Adipocyte (in vitro differentiated cells): ENCODE measurements at regions not wholly inside any gene's neighbourhood (a gene's known extent, or its start where the extent isn't known, plus 50 kb on each side); places are given as distances from the start of the nearest gene placed in this dataset.

Source experiments
- DNase-seq: peaks from one replicate; pipeline ENCODE4 v3.0.0-alpha.2; 2015; ENCODE audit warnings: low read depth
- H3K27me3 ChIP-seq: replicated peaks from 2 replicates; pipeline ENCODE4 v1.7.0; 2013; ENCODE audit warnings: mild to moderate bottlenecking, low read length, moderate library complexity; ENCODE audit not compliant: control insufficient read depth, insufficient read depth
- H3K36me3 ChIP-seq: 2 replicates; pipeline ENCODE4 v1.7.0; 2013; ENCODE audit warnings: low read length, mild to moderate bottlenecking, moderate library complexity; ENCODE audit not compliant: control insufficient read depth, insufficient read depth, severe bottlenecking
- H3K4me1 ChIP-seq: 2 replicates; pipeline ENCODE4 v1.7.0; 2013; ENCODE audit warnings: mild to moderate bottlenecking, low read length, moderate library complexity; ENCODE audit not compliant: control insufficient read depth, insufficient read depth
- H3K4me3 ChIP-seq: 2 replicates; pipeline ENCODE4 v1.7.0; 2013; ENCODE audit warnings: mild to moderate bottlenecking, low read length, moderate library complexity
- H3K9ac ChIP-seq: 2 replicates; pipeline ENCODE4 v1.7.0; 2013; ENCODE audit warnings: mild to moderate bottlenecking, low read length, moderate library complexity
- H3K9me3 ChIP-seq: 2 replicates; pipeline ENCODE4 v1.7.0; 2013; ENCODE audit warnings: mild to moderate bottlenecking, low read length, moderate library complexity; ENCODE audit not compliant: control insufficient read depth

DNA sequence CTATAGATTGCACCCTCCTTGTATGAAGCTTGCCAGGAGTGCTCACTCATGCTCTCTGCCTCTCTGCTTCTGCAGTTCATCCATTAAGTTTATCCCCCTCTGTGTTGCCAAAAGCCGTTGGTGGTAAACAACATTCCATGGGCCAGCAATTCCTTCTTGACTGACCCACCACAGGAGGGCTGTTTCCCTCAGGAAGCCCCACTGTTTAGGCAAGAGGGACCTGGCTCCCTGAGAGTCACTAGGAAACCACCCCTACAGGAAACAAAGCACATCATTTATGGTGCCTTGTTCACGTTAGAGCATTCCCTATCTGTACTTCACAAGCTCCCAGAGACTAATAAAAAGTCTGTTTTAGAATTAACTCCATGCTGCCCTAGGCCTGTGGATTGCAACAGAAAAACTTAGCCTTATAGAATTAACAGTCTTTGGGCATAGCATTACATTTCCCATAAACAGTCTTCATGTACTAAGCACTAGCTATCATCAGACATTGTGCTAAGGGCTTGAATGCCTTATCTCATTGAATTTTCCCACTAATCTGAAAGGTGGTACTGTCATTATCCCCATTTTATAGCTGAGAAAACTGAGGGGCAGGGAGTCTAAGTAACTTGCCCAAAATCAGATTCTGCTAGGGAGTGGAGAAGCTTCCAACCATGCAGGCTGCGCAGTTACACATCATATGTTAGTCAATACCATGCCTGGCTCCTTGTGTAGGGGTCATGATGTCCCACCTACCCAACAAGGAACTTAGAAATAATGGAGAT, 149.9 kb downstream of the SHQ1 start:
- Histone ChIP-seq H3K9me3 (no peaks in the 10 kb centered on the region), H3K36me3 (no peaks in the 10 kb centered on the region), H3K4me1 (no peaks in the 10 kb centered on the region), H3K4me3 (no peak overlapping the region), H3K9ac (no peak overlapping the region), H3K27me3 (peaks cover 46% of the 10 kb centered on the region)
- no peak for DNase-seq

DNA sequence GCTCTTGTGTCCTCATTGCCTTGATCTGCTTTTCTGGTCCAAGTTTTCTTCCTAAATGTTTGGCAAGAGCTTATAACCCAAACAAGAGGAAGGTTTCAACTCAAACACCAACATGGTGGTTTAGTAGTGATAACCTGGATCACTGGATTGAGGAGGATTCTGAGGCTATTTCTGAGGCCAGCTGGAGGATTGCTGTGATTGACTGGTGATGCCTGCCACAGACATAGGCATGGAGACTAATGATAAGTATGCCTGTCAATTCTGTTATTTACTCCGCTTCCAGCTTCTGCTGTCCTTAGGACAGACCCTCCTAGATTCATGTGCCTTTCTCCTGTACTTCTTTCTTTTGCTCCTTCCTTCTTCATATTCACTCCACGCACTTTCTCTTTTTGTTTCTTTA, 150.5 kb downstream of the SHQ1 start:
- Histone ChIP-seq H3K9me3 (no peaks in the 10 kb centered on the region), H3K36me3 (no peaks in the 10 kb centered on the region), H3K9ac (no peak overlapping the region), H3K4me1 (no peaks in the 10 kb centered on the region), H3K27me3 (peaks cover 46% of the 10 kb centered on the region), H3K4me3 (no peak overlapping the region)
- no peak for DNase-seq

DNA sequence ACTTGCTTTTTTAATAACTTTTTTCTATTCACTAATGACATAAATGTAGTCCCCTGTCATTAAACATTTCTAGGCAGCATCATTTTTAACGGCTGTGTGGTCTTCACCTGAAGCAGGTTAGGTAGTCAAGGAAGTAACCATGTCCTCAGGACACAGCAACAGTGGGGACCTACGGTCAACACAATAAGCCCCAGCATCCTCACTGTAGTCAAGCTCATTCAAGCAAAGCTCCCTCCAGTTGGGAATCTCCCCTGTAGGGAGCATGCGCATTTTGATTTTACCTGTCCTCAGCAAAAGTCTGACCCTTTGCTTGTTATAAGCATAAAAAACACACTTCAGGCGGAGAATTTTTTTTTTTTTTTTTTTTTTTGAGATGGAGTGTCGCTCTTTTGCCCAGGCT, 151.4 kb downstream of the SHQ1 start:
- Histone ChIP-seq H3K4me1 (no peaks in the 10 kb centered on the region), H3K4me3 (no peak overlapping the region), H3K9me3 (no peaks in the 10 kb centered on the region), H3K9ac (no peak overlapping the region), H3K27me3 (peaks cover 46% of the 10 kb centered on the region), H3K36me3 (no peaks in the 10 kb centered on the region)
- no peak for DNase-seq

DNA sequence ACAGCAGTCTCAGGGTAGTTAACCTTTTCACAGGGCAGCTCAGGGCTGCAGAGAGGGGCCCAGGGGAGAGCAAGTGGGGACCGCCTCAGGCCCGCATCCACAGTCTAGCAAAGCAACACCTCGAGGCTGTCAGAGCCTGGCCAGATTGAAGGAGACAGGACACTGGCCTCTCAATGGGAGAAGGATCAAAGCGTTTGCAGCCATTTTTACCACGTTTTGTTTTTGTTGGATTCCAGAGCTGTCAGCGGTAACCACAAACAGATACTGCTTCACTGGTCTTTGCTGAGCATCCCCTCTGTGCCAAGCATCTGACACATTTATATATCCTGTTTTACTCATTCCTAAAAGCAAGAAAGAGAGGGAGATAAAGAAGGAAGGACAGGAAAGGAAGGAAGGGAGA, 153.8 kb downstream of the SHQ1 start:
- Histone ChIP-seq H3K4me3 (no peak overlapping the region), H3K27me3 (peaks cover 38% of the 10 kb centered on the region), H3K36me3 (no peaks in the 10 kb centered on the region), H3K9me3 (no peaks in the 10 kb centered on the region), H3K9ac (no peak overlapping the region), H3K4me1 (no peaks in the 10 kb centered on the region)
- no peak for DNase-seq

DNA sequence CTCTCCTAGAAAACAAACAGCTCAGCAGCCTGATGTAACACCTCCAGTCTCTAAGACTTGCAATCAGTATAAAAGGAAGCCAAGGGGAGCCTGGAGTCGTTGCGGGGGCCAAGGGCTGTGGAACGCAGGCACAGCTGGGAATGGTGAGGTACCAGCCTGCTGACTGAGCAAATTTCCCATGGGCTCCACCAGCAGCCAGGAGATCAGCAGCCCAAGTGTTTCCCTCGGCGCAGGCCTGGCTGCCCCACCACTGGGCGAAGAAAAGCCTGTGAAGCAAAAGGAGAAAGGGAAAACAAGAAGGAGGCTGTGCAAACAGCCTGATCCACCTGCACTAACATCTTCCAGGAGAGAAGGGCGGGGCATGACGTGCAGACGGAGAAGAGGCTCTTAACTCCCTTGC, 155.3 kb downstream of the SHQ1 start:
- no peak for DNase-seq
- H3K4me1 ChIP-seq: no peaks in the 10 kb centered on the region
- no peaks in the 10 kb centered on the region for H3K36me3 ChIP-seq
- no peak overlapping the region for H3K9ac ChIP-seq
- no peaks in the 10 kb centered on the region for H3K9me3 ChIP-seq
- no peak overlapping the region for H3K4me3 ChIP-seq
- peaks cover 25% of the 10 kb centered on the region for H3K27me3 ChIP-seq

DNA sequence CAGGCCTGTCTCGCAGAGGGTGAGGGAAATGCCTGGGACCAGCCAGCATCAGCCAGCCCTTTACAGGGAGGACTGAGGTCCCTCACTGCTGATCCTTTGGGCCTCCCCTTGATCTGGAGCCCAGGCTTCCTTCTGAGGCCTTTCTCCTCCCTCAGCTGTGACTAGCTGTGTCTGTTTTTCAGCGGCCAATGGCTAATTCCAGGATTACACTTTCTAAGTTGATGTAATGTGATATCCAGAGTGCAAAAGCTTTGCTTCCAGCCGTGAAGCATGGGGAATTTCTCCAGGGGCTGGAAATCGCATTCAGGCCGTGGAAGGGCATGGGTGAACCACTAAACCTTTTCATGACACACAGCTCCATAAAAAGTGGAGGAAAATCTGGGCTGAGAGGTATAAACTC, 157.6 kb downstream of the SHQ1 start:
- Histone ChIP-seq H3K4me3 (no peak overlapping the region), H3K27me3 (peaks cover 16% of the 10 kb centered on the region), H3K4me1 (no peaks in the 10 kb centered on the region), H3K9ac (no peak overlapping the region), H3K36me3 (no peaks in the 10 kb centered on the region), H3K9me3 (no peaks in the 10 kb centered on the region)
- DNase-seq: peak; percentile 55

DNA sequence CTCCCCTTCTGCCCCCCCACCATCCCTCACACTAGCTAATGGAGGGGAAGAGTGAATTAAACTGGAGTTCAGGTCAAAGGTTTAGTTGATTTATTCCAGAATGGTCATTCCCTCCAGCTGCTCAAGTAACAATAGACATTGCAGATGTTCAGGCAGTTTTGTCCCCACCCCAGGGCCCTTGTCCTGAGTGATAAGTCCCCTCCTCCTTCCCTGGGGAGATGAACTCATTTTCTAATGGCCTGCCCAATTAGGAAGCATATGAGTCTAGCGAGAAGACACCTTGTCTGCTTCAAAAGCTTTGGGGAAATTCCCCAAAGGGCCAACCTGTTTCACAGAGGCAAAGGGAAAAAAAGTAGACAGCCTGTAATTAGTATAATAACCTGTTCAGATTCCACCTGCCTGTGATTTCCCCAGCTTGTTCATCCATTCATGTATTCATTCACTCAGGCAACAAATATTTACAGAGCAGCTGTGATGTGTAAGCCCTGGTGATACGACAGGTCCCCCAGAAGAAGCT, 165.3 kb downstream of the SHQ1 start:
- no peak for DNase-seq
- H3K27me3 ChIP-seq: peaks cover 42% of the 10 kb centered on the region

DNA sequence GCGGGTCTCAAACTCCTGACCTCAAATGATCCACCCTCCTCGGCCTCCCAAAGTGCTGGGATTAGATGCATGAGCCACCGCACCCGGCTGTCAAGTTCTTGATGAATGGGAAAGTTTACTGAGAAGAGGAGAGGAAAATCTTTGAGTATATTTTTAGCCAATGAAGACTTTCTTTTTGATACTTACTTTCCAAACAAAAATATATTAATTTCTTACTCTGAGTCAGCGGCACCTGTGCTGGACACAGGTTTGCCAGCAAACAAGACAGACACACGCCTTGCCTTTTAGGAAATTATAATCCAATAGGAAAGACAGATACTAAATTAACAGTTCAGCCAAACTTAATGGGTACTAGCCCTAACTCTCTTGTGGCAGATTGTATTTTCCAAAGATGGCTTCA, 166.6 kb downstream of the SHQ1 start:
- Histone ChIP-seq H3K27me3 (peaks cover 47% of the 10 kb centered on the region), H3K4me1 (no peaks in the 10 kb centered on the region), H3K36me3 (no peaks in the 10 kb centered on the region), H3K9ac (no peak overlapping the region), H3K9me3 (peaks cover 41% of the 10 kb centered on the region), H3K4me3 (no peak overlapping the region)
- DNase-seq: no peak

More for the DNA sequence above, 165.3 kb downstream of the SHQ1 start:
- no peaks in the 10 kb centered on the region for H3K4me1 ChIP-seq
- H3K9ac ChIP-seq: no peak overlapping the region
- no peaks in the 10 kb centered on the region for H3K36me3 ChIP-seq
- H3K4me3 ChIP-seq: no peak overlapping the region
- H3K9me3 ChIP-seq: peaks cover 27% of the 10 kb centered on the region

DNA sequence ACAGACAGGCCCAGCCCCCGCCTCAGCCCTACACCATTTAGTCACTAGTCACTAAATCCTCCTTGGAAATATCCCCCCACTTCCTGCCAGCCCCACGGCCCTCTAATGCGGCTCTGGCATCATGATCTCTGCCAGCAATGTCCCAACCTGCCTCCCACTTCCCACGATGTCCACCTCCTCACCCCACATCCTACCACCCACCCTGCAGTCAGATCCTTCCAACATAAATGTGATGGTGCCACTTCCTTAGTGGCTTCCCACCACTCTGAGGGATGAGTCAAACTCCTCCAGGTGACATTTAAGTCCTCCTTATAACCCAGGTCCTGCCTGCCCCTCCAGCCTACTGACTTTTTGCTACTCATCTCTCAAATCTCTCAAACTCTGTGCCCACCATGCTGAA, 167.5 kb downstream of the SHQ1 start:
- H3K9ac ChIP-seq: no peak overlapping the region
- DNase-seq: no peak
- H3K9me3 ChIP-seq: peaks cover 49% of the 10 kb centered on the region

DNA sequence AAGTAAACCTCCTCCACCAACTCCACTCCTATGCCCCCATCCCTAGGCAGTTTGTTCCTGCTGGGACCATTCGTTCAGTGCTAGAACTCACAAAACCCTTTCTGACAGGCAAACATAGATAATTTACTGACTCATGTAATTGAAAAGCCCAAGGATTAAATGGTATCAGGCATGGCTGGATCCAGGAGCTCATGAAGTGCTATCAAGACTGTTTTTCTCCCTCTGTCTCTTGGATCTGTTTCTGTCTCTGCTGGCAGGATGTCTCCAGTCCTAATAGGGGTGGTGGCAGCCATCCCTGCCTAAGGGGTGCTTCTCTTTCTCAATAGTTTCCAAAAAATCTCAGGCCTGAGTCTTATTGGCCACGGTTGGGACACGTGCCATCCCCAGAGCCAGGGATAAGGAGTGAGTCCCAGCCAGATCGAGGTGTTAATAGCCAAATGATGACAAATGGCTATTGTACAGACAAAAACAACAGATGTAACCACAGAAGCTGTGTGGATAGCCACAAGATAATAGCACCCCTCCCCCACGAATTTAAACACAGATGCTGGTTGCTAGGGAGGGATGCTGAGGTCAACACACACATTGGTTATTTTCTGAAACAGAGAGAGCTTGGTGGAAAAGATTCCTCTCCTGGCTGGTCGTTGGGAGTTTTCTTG, 168.6 kb downstream of the SHQ1 start:
- Histone ChIP-seq H3K27me3 (peaks cover 32% of the 10 kb centered on the region), H3K9me3 (peaks cover 55% of the 10 kb centered on the region), H3K4me1 (no peaks in the 10 kb centered on the region), H3K36me3 (no peaks in the 10 kb centered on the region), H3K9ac (no peak overlapping the region), H3K4me3 (no peak overlapping the region)
- no peak for DNase-seq

More for the DNA sequence above, 167.5 kb downstream of the SHQ1 start:
- no peaks in the 10 kb centered on the region for H3K36me3 ChIP-seq
- peaks cover 43% of the 10 kb centered on the region for H3K27me3 ChIP-seq
- no peak overlapping the region for H3K4me3 ChIP-seq
- no peaks in the 10 kb centered on the region for H3K4me1 ChIP-seq

DNA sequence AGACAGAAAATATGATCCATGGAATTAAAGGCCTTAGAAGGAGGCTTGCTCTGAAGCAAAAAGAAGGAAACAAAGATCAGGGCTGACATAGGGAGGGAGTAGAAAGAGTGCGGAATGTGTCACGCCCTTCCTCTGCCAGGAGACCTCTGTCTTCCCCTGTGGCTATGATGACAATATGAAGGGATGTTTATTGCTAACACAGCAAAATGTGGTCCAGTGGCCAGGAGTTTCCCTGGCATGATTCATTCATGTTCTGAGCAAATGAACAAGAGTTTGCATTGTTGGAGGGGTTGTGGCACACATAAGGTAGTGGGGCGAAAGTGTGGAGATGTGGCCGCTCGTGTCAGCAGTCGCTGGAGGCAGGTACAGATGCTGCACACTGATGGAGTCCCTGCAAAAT, 169.4 kb downstream of the SHQ1 start:
- H3K36me3 ChIP-seq: no peaks in the 10 kb centered on the region
- no peak overlapping the region for H3K4me3 ChIP-seq
- H3K9ac ChIP-seq: no peak overlapping the region
- no peak for DNase-seq
- peaks cover 56% of the 10 kb centered on the region for H3K9me3 ChIP-seq
- H3K4me1 ChIP-seq: no peaks in the 10 kb centered on the region
- peaks cover 29% of the 10 kb centered on the region for H3K27me3 ChIP-seq
